T-helper 1 cell treated with Interleukin-12 subunit alpha and Interleukin-12 subunit beta and Interleukin-4 antibody, amounts not matched to agents 30 μg/mL and 1 μg/mL, for 36 hours (primary cell): ENCODE measurements at regions not wholly inside any gene's neighbourhood (a gene's known extent, or its start where the extent isn't known, plus 50 kb on each side); places are given as distances from the start of the nearest gene placed in this dataset.
"Not testable (repeated sequence)": the region's sequence is repeated elsewhere in the genome, so short reads cannot be mapped to it uniquely, and the experiment has no call there.

Source experiments
- H3K27ac Mint-ChIP-seq: one replicate; pipeline ENCODE4 v1.8.0; 2021; ENCODE audit warnings: mild to moderate bottlenecking, mixed read lengths
- H3K27me3 Mint-ChIP-seq: one replicate; pipeline ENCODE4 v1.8.0; 2021; ENCODE audit warnings: low read depth, mixed read lengths
- H3K36me3 Mint-ChIP-seq: one replicate; pipeline ENCODE4 v1.8.0; 2021; ENCODE audit warnings: low read depth, mixed read lengths
- H3K4me1 Mint-ChIP-seq: one replicate; pipeline ENCODE4 v1.8.0; 2021; ENCODE audit warnings: low read depth, mixed read lengths
- H3K4me3 Mint-ChIP-seq: one replicate; pipeline ENCODE4 v1.8.0; 2021; ENCODE audit warnings: mild to moderate bottlenecking, moderate library complexity, mixed read lengths
- H3K9me3 Mint-ChIP-seq: one replicate; pipeline ENCODE4 v1.8.0; 2021; ENCODE audit warnings: mixed read lengths

DNA sequence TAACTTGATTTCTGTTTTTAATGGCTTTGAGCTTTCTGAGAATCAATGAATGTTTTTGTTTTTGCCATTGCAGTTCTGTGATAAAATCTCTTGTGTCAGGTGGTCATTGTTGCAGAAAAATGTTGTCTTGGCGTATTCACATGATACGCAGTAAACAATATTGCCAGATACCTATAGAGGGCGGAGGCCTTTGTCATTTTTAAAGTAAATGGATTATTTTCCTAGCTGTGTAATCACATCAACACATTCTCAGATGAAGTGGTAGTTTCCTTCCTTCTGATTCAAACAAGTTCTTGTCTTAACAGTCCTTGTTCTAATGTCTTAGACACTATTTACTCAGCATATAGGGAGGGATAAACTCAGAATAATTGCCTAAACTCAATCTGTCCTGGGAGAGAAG lies 109.9 kb upstream of the DAB2 start:
- H3K4me1 Mint-ChIP-seq: no peaks in the 10 kb centered on the region

DNA sequence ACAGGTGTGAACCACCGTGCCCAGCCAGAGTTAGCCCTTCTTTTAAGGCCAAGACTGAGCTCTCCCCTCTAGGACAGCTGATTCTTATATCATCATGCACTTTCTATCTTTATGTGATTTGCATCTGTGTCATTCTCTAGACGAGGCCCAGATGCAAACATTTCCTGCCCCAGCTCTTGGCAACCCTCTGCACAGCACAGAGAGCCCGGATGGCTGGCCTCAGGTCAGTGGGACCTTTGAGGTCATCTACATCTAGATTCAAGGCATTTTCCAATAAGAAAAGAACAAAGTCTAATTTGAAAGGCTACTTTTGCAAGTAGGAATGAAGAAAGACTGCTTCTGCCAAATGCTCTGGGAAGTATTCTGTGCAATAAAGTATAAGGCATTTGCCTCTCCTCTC lies 109.0 kb upstream of the DAB2 start:
- Mint-ChIP-seq H3K9me3 (no peaks in the 10 kb centered on the region), H3K4me1 (no peaks in the 10 kb centered on the region), H3K27me3 (peaks cover 24% of the 10 kb centered on the region), H3K36me3 (no peaks in the 10 kb centered on the region), H3K4me3 (no peak overlapping the region), H3K27ac (no peak overlapping the region)

More for the DNA sequence above, 109.9 kb upstream of the DAB2 start:
- H3K36me3 Mint-ChIP-seq: no peaks in the 10 kb centered on the region
- no peak overlapping the region for H3K4me3 Mint-ChIP-seq
- H3K27me3 Mint-ChIP-seq: peaks cover 24% of the 10 kb centered on the region
- H3K9me3 Mint-ChIP-seq: no peaks in the 10 kb centered on the region
- no peak overlapping the region for H3K27ac Mint-ChIP-seq

- H3K27ac Mint-ChIP-seq: no peak overlapping the region
- no peak overlapping the region for H3K4me3 Mint-ChIP-seq
- H3K27me3 Mint-ChIP-seq: peaks cover 21% of the 10 kb centered on the region
- H3K36me3 Mint-ChIP-seq: no peaks in the 10 kb centered on the region
- no peaks in the 10 kb centered on the region for H3K9me3 Mint-ChIP-seq
- no peaks in the 10 kb centered on the region for H3K4me1 Mint-ChIP-seq
Measured at GRCh38 chr5:39532511-39532910, 107.7 kb upstream of the DAB2 start.

DNA sequence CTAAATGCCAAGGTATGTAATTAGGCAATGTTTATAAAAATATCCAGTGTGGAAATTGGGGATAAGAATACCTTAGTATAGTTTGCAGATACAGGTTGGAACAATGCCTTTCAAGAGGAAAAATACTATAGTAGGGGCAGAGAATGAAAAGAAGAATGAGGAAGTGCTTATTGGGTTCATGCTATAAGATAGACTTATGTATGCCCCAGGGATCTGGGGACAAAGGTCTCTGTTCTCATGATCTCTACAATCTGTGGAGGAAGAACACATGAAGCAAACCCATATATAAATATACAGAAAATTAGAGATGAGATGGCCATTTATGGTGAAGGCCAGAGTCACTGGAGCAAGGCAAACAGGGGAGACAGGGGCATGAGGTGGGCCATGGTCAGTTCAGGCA lies 106.5 kb upstream of the DAB2 start:
- Mint-ChIP-seq H3K4me3 (no peak overlapping the region), H3K27me3 (peaks cover 17% of the 10 kb centered on the region), H3K4me1 (no peaks in the 10 kb centered on the region), H3K9me3 (no peaks in the 10 kb centered on the region), H3K36me3 (no peaks in the 10 kb centered on the region), H3K27ac (no peak overlapping the region)

- H3K9me3 Mint-ChIP-seq: no peaks in the 10 kb centered on the region
- H3K4me1 Mint-ChIP-seq: no peaks in the 10 kb centered on the region
- H3K36me3 Mint-ChIP-seq: no peaks in the 10 kb centered on the region
- peaks cover 12% of the 10 kb centered on the region for H3K27me3 Mint-ChIP-seq
- H3K4me3 Mint-ChIP-seq: no peak overlapping the region
- H3K27ac Mint-ChIP-seq: no peak overlapping the region
Measured at GRCh38 chr5:39526914-39527477, 102.2 kb upstream of the DAB2 start.

DNA sequence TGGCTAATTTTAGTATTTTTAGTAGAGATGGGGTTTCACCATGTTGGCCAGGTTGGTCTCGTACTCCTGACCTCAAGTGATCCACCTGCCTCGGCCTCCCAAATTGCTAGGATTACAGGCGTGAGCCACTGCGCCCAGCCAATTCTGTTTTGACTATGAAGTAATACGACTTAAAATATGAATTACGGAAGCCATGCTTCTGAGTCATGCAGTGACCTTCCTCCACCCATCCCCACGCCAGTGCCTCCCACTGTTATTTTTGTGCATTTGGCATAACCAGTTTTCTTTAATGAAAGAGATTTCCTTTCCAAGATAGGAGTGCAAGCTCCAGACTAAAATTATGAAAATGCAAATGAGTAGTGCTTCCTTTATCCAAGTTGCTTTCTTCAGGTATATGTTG lies 101.0 kb upstream of the DAB2 start:
- not testable (repeated sequence) for H3K4me1 Mint-ChIP-seq, H3K4me3 Mint-ChIP-seq, H3K27ac Mint-ChIP-seq, H3K36me3 Mint-ChIP-seq, H3K9me3 Mint-ChIP-seq, H3K27me3 Mint-ChIP-seq

GRCh38 chr5:39525271-39525670 lies 100.5 kb upstream of the DAB2 start:
- Mint-ChIP-seq H3K4me1 (no peaks in the 10 kb centered on the region), H3K27me3 (peaks cover 5% of the 10 kb centered on the region), H3K36me3 (no peaks in the 10 kb centered on the region), H3K27ac (no peak overlapping the region), H3K9me3 (no peaks in the 10 kb centered on the region), H3K4me3 (no peak overlapping the region)

GRCh38 chr5:39523821-39524220 lies 99.0 kb upstream of the DAB2 start:
- no peak overlapping the region for H3K4me3 Mint-ChIP-seq
- H3K36me3 Mint-ChIP-seq: no peaks in the 10 kb centered on the region
- no peak overlapping the region for H3K27ac Mint-ChIP-seq
- no peaks in the 10 kb centered on the region for H3K9me3 Mint-ChIP-seq
- no peaks in the 10 kb centered on the region for H3K27me3 Mint-ChIP-seq
- H3K4me1 Mint-ChIP-seq: no peaks in the 10 kb centered on the region

DNA sequence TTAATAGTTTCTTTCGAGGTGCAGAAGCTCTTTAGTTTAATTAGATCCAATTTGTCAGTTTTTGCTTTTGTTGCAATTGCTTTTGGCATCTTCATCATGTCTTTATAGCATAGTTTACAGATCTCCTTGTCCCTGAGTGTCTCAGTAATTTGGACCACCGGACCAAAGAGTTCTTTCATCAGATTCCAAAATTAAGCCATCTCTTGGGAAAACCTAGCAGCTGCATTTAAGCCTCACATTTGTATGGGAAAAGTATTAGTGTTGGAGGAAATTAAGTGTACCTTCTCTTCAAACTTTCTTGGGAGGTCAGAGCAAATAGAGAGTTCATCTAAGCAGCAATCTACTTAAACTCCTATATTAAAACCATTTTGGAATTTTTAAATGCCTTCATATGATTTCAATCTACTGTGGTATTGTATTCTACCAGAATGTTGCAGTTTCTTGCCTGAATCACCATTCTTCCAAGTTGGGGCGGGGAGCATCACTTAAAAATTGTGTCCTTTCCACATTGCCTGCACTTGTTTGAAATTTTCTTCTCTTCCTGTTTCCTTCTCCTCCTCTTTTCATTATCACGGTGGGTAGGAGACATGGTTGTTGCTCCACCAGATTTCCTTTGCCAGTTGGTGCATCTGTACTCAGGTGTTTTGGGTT lies 97.3 kb upstream of the DAB2 start:
- Mint-ChIP-seq H3K9me3 (no peaks in the 10 kb centered on the region), H3K27me3 (no peaks in the 10 kb centered on the region), H3K4me3 (no peak overlapping the region), H3K4me1 (no peaks in the 10 kb centered on the region), H3K36me3 (no peaks in the 10 kb centered on the region), H3K27ac (no peak overlapping the region)

GRCh38 chr5:39521098-39521860 lies 96.5 kb upstream of the DAB2 start:
- Mint-ChIP-seq H3K27ac (no peak overlapping the region), H3K9me3 (no peaks in the 10 kb centered on the region), H3K27me3 (peaks cover 4% of the 10 kb centered on the region), H3K36me3 (no peaks in the 10 kb centered on the region), H3K4me3 (no peak overlapping the region), H3K4me1 (no peaks in the 10 kb centered on the region)

DNA sequence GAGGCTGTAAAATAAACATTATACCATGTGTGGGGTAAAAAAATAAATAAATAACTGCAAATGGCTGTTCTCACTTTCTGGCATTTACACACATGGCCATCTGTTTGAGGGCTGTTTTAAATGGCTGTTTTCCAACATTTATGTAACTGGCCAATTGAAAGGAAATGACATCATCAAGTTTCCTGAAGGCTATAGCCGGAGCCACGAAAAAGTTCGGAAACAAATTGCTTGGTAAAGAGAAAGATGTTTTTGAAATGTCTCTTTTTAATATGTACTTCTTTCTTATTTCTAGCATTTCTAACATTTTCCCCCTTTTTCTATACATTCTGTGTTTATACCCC lies 95.4 kb upstream of the DAB2 start:
- no peak overlapping the region for H3K27ac Mint-ChIP-seq
- H3K4me1 Mint-ChIP-seq: no peaks in the 10 kb centered on the region
- H3K4me3 Mint-ChIP-seq: no peak overlapping the region
- H3K27me3 Mint-ChIP-seq: peaks cover 4% of the 10 kb centered on the region
- no peaks in the 10 kb centered on the region for H3K36me3 Mint-ChIP-seq
- H3K9me3 Mint-ChIP-seq: no peaks in the 10 kb centered on the region

DNA sequence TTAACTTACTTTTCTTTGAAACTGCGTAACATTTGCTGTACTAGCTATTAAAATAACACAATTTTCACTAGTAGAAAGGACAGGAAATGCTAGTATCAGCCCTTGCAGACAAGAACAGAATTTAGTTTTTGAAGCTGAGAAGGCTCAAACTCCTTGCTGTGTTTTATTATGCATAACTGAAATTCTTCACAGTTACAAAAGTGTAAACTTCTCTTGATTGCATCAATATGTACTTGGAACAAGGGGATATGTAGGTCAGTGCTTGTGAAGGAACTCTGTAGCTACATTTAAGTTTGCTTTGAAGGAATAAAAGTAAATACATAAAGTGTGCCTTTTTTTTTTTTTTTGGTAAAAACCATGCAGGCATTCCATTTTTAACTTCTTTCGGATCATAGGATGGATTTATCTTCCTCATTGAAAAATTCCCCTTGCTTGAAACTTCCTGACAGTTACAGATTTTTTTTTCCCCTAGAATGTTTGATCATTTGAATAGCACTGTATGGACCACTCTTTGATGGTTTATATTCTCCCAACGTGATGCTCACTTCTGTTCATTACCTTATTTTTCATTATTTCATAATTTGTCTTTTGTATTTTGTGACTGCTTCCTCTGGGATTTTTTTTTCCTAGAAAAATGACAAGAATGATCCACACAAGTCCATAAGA lies 94.9 kb upstream of the DAB2 start:
- no peaks in the 10 kb centered on the region for H3K36me3 Mint-ChIP-seq
- no peak overlapping the region for H3K27ac Mint-ChIP-seq
- H3K4me3 Mint-ChIP-seq: no peak overlapping the region
- no peaks in the 10 kb centered on the region for H3K4me1 Mint-ChIP-seq
- H3K27me3 Mint-ChIP-seq: peaks cover 4% of the 10 kb centered on the region
- H3K9me3 Mint-ChIP-seq: no peaks in the 10 kb centered on the region

- H3K4me3 Mint-ChIP-seq: no peak overlapping the region
- H3K36me3 Mint-ChIP-seq: no peaks in the 10 kb centered on the region
- no peaks in the 10 kb centered on the region for H3K4me1 Mint-ChIP-seq
- peaks cover 4% of the 10 kb centered on the region for H3K27me3 Mint-ChIP-seq
- no peaks in the 10 kb centered on the region for H3K9me3 Mint-ChIP-seq
- H3K27ac Mint-ChIP-seq: no peak overlapping the region
Measured at GRCh38 chr5:39519079-39519478, 94.3 kb upstream of the DAB2 start.

GRCh38 chr5:39518516-39518915 lies 93.7 kb upstream of the DAB2 start:
- Mint-ChIP-seq H3K27me3 (peaks cover 6% of the 10 kb centered on the region), H3K27ac (no peak overlapping the region), H3K4me1 (no peaks in the 10 kb centered on the region)

GRCh38 chr5:39517800-39518199 lies 93.0 kb upstream of the DAB2 start:
- Mint-ChIP-seq H3K27me3 (peaks cover 9% of the 10 kb centered on the region), H3K27ac (no peak overlapping the region), H3K4me1 (no peaks in the 10 kb centered on the region), H3K9me3 (no peaks in the 10 kb centered on the region), H3K36me3 (no peaks in the 10 kb centered on the region), H3K4me3 (no peak overlapping the region)

More at GRCh38 chr5:39518516-39518915, 93.7 kb upstream of the DAB2 start:
- Mint-ChIP-seq H3K4me3 (no peak overlapping the region), H3K9me3 (no peaks in the 10 kb centered on the region), H3K36me3 (no peaks in the 10 kb centered on the region)
